NCI-H460 (cell line): ENCODE measurements at regions not wholly inside any gene's neighbourhood (a gene's known extent, or its start where the extent isn't known, plus 50 kb on each side); places are given as distances from the start of the nearest gene placed in this dataset.

Experiments used
- DNase-seq: peaks from one replicate; pipeline ENCODE4 v3.0.0-alpha.2; 2016; ENCODE audit warnings: low read depth; ENCODE audit errors: extremely low read depth

GRCh38 chr12:105912882-105913678 is 225.7 kb downstream of the NUAK1 start:
- no peak for DNase-seq

- no peak for DNase-seq
These were observed 222.6 kb downstream of the NUAK1 start for GRCh38 chr12:105915997-105916759.

GRCh38 chr12:105916760-105917039 is 222.1 kb downstream of the NUAK1 start:
- DNase-seq, result no peak

GRCh38 chr12:105920161-105920684 is 218.5 kb downstream of the NUAK1 start:
- no peak for DNase-seq

GRCh38 chr12:105921055-105921454 is 217.7 kb downstream of the NUAK1 start:
- DNase-seq, result no peak

- no peak for DNase-seq
These were observed 216.7 kb downstream of the NUAK1 start for GRCh38 chr12:105921872-105922669.

GRCh38 chr12:105922670-105923102 is 216.1 kb downstream of the NUAK1 start:
- no peak for DNase-seq

GRCh38 chr12:105924526-105925208 is 214.1 kb downstream of the NUAK1 start:
- DNase-seq, result no peak

GRCh38 chr12:105927564-105927963 is 211.2 kb downstream of the NUAK1 start:
- no peak for DNase-seq

- DNase-seq, result no peak
These were observed 210.3 kb downstream of the NUAK1 start for GRCh38 chr12:105928436-105928835.

GRCh38 chr12:105929192-105929591 is 209.6 kb downstream of the NUAK1 start:
- DNase-seq, result no peak

- DNase-seq, result no peak
These were observed 207.9 kb downstream of the NUAK1 start for GRCh38 chr12:105930557-105931503.

GRCh38 chr12:105931762-105932570 is 206.8 kb downstream of the NUAK1 start:
- DNase-seq, result no peak

- DNase-seq, result peak; percentile 28
These were observed 204.8 kb downstream of the NUAK1 start for GRCh38 chr12:105933671-105934665.

GRCh38 chr12:105935106-105935505 is 203.6 kb downstream of the NUAK1 start:
- no peak for DNase-seq

- no peak for DNase-seq
These were observed 202.8 kb downstream of the NUAK1 start for GRCh38 chr12:105935981-105936380.

- DNase-seq, result no peak
These were observed 202.3 kb downstream of the NUAK1 start for GRCh38 chr12:105936496-105936895.
